ENCODE measurements at regions not wholly inside any gene's neighbourhood (a gene's known extent, or its start where the extent isn't known, plus 50 kb on each side); places are given as distances from the start of the nearest gene placed in this dataset.

- intact Hi-C loops (cut with DNase I) = no loop called here
- 91 to 92% methylated on average over 4 of the region's 4 CpGs for WGBS, 2 donors
- no peak overlapping the region for H3K4me3 ChIP-seq
- DNase-seq (peak in 2 of 6 donors; percentile 2 to 34), FAIRE-seq (no peak), ATAC-seq (no peak)
- no peak overlapping the region for H3K27ac ChIP-seq
- no peak for TF ChIP-seq CTCF (IDR thresholded peaks at IDR 0.05)
- no peaks in the 10 kb centered on the region for H3K9me3 ChIP-seq
- H3K4me1 ChIP-seq = no peaks in the 10 kb centered on the region
- no peaks in the 10 kb centered on the region for H3K36me3 ChIP-seq
- H3K27me3 ChIP-seq = no peaks in the 10 kb centered on the region
These were observed 321.6 kb upstream of the HS6ST1 start for GRCh38 chr2:128640166-128640844.

GRCh38 chr2:128640845-128641360 lies 322.2 kb upstream of the HS6ST1 start:
- TF ChIP-seq CTCF (IDR thresholded peaks at IDR 0.05) = no peak
- H3K9me3 ChIP-seq = no peaks in the 10 kb centered on the region
- H3K4me1 ChIP-seq = no peaks in the 10 kb centered on the region
- intact Hi-C loops (cut with DNase I) = no loop called here
- DNase-seq (peak in 2 of 6 donors; percentile 7 to 27), FAIRE-seq (no peak), ATAC-seq (no peak)
- WGBS, 2 donors = 71 to 73% methylated on average over 6 of the region's 6 CpGs
- H3K4me3 ChIP-seq = no peak overlapping the region
- H3K27ac ChIP-seq = no peak overlapping the region
- H3K36me3 ChIP-seq = no peaks in the 10 kb centered on the region
- no peaks in the 10 kb centered on the region for H3K27me3 ChIP-seq

- no peak for FAIRE-seq
- TF ChIP-seq CTCF (IDR thresholded peaks at IDR 0.05) = no peak
- no peaks in the 10 kb centered on the region for H3K9me3 ChIP-seq
- no peaks in the 10 kb centered on the region for H3K36me3 ChIP-seq
- H3K4me1 ChIP-seq = no peaks in the 10 kb centered on the region
- ATAC-seq = no peak
- 87% methylated on average over 11 of the region's 11 CpGs for WGBS, 2 donors
- no peaks in the 10 kb centered on the region for H3K27me3 ChIP-seq
- intact Hi-C loops (cut with DNase I) = no loop called here
- no peak overlapping the region for H3K27ac ChIP-seq
- DNase-seq = peak in 2 of 6 donors; percentile 5 to 35
- H3K4me3 ChIP-seq = no peak overlapping the region
These were observed 322.9 kb upstream of the HS6ST1 start for GRCh38 chr2:128641421-128642080.

GRCh38 chr2:128642316-128642715 lies 323.6 kb upstream of the HS6ST1 start:
- DNase-seq (peak in 2 of 6 donors; percentile 8 to 15), FAIRE-seq (no peak), ATAC-seq (no peak)
- no peak for TF ChIP-seq CTCF (IDR thresholded peaks at IDR 0.05)
- Histone ChIP-seq H3K36me3 (no peaks in the 10 kb centered on the region), H3K9me3 (no peaks in the 10 kb centered on the region), H3K27me3 (no peaks in the 10 kb centered on the region), H3K4me3 (no peak overlapping the region), H3K4me1 (no peaks in the 10 kb centered on the region), H3K27ac (no peak overlapping the region)
- WGBS, 2 donors = 77 to 85% methylated on average over 5 of the region's 5 CpGs
- intact Hi-C loops (cut with DNase I) = no loop called here

GRCh38 chr2:128642821-128643220 lies 324.2 kb upstream of the HS6ST1 start:
- Histone ChIP-seq H3K9me3 (no peaks in the 10 kb centered on the region), H3K36me3 (no peaks in the 10 kb centered on the region), H3K4me3 (no peak overlapping the region), H3K27me3 (no peaks in the 10 kb centered on the region), H3K27ac (no peak overlapping the region), H3K4me1 (no peaks in the 10 kb centered on the region)
- FAIRE-seq (no peak), DNase-seq (peak in 1 of 6 donors; percentile 15), ATAC-seq (no peak)
- WGBS, 2 donors = 78 to 79% methylated on average over 5 of the region's 5 CpGs
- TF ChIP-seq CTCF (IDR thresholded peaks at IDR 0.05) = no peak
- intact Hi-C loops (cut with DNase I) = no loop called here

All from pancreas (tissue), 10 donors.